GF-D8 (cell line): ENCODE measurements at regions not wholly inside any gene's neighbourhood (a gene's known extent, or its start where the extent isn't known, plus 50 kb on each side); places are given as distances from the start of the nearest gene placed in this dataset.
"Not testable (repeated sequence)": the region's sequence is repeated elsewhere in the genome, so short reads cannot be mapped to it uniquely, and the experiment has no call there.

Experiments
- DNase-seq: peaks from one replicate; lab custom pipeline; 2025; lab: John Stamatoyannopoulos, UW

DNA sequence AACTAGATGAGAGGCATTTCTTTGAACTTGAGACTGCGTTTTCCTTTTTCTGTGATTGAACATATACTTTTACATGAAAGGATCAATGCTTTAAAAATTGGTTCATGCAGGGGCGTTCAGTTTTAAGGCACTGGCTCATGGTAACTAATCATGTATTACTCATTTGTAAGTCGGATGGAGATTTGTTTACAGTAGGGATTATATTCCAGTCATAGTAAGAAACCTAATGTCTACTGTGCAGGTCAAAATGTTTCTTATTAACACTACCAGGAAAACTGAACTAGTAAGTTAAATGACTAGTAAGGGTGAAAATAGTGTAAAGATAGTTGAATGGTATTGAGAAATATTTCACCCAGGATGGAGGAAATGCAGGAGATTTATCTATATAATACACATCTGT lies 258.8 kb upstream of the GBE1 start:
- no peak for DNase-seq

DNA sequence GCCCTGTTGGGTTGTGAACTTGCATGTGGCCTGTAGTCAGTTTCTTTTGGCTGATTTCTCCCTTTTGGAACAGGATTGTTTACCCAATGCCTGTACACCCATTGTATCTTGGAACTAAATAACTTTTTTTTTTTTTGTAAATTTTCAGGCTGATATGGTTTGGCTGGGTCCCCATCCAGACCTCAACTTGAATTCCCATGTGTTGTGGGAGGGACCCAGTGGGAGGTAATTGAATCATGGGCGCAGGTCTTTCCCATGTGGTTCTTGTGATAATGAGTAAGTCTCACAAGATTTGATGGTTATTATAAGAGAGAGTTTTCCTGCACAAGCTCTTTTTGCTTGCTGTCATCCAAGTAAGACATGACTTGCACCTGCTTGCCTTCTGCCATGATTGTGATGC lies 253.8 kb upstream of the GBE1 start:
- no peak for DNase-seq

DNA sequence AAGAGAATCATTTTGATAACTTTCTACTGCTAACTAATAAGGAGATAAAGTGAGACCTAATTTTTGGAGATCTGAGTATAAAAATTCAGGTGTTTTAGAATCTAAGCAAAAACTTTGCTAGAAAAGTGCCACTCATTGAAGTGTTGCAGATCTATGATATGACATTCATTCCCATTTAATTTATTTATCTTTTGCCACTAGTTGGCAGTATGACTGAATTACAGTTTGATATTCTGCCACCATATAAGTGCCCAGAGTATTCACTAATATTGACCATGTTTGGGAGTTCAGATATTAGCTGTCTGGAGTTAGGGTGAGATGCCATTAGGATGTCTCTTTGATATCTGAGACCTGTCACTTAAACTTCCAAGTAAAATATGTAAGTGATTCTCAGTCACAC lies 251.3 kb upstream of the GBE1 start:
- no peak for DNase-seq

DNA sequence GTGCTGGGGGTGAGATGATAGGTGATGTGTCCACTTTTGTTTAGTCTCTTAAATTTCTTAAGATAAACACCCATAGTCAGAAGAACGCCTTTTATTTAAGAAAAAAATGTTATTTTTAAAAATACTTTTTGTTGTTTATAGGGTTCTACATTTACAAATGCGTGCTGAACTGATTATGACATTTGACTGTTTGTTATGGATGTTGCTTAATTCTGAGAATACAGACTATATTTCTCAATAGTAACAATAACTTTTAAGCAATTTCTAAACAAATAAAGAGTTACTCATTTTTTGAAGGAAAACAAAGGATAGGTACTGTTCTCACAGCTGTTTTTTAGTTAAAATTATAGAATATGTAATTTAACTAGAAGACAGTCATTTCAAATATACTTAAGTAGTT lies 249.9 kb upstream of the GBE1 start:
- no peak for DNase-seq

DNA sequence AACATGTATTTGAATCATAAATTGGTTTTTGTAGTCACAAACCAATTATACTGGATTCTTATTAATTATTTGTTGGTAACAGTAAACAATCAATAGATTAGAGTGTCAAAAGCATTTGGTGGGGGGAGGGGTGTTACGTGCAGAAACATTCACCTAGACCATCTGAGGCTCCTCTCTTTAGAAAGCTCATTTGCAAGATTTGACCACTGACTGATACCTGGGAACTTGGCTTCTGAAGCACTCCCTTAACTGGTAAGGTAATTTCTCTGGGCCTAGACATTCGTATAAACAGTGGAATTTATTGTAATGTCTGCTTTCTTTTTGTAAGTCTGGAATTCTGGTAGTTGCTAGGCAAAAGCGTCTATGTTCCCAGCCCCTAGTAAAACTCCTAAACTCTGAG lies 243.8 kb upstream of the GBE1 start:
- DNase-seq, result no peak

DNA sequence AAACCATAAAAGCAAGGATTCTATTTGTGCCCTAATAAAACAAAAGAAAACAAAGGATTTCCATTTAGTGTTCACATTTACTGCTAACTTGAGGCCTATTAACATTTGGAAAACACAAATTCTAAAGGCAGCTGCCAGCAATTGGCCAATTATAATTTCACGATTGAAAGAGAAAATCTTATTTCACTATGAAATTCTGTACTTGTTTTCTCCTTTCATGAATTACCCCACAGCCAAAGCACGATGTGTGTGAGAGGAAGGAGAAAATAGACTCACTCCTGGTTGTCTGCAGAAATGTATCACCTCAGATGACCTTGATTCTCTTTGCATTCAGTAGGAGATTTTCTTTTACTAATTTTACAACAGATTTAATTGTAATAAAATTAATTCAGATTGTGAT lies 242.8 kb upstream of the GBE1 start:
- no peak for DNase-seq

GRCh38 chr3:82002986-82003642 lies 241.7 kb upstream of the GBE1 start:
- DNase-seq, result no peak

DNA sequence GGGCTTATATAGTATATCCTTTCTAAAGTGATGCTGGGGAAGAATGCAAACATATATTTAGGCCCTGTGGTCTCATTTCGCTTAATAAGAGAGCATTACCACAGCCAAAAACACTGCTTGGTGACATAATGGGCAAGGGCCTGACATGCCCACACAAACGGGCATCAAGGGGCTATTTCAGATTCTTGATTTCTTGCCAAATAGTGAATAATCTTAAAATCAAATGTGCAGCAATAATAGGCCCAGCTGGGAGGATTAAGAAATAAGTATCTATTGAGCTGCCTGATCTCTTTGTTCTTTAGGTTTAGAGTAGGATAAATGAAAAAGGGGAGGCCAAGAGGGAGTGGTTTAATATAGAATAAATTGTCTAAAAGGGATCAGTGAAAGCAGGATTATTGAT lies 241.0 kb upstream of the GBE1 start:
- no peak for DNase-seq

GRCh38 chr3:82001276-82001923 lies 240.0 kb upstream of the GBE1 start:
- no peak for DNase-seq

- no peak for DNase-seq
Measured at GRCh38 chr3:82000773-82001172, 239.3 kb upstream of the GBE1 start.

GRCh38 chr3:82000350-82000749 lies 238.9 kb upstream of the GBE1 start:
- no peak for DNase-seq

GRCh38 chr3:81998907-81999306 lies 237.5 kb upstream of the GBE1 start:
- no peak for DNase-seq

GRCh38 chr3:81998139-81998755 lies 236.8 kb upstream of the GBE1 start:
- no peak for DNase-seq

GRCh38 chr3:81997390-81997789 lies 235.9 kb upstream of the GBE1 start:
- no peak for DNase-seq

DNA sequence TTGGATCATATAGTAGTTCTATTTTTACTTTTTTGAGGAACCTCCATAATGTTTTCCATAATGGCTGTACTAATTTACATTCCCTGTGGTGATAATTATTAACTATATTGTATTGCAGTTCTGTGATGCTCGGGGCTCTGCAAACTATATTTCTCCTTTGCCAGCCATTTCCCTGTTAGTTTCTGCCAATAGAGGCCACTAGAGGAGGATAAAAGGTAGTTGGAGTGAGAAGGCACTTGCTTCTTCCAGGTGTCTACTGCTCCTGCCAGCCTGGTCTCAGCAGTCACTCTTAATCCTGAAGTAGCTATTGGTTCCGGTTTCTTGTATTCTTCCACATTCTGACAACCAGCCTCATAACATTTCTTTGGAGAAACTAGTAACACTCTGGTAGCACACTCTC lies 233.9 kb upstream of the GBE1 start:
- no peak for DNase-seq

DNA sequence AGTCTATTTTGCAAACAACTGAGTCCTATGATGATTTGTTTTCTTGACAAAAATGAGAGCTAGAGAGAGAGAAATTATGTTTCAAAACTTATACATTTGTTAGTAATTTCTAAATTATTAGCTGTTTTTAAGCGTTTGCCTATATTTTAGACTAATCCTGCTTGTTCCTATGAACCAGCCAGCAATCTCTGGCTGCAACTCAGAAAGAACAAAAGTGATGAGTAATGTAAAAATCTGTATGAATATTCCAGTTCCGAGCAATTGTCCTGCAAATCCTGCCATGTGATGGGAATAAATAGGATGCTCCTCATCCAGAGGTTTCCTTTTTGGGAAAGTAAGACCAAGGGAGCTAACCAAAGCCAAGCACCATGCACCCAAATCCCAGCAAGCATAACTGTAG lies 228.3 kb upstream of the GBE1 start:
- DNase-seq, result no peak

GRCh38 chr3:81989274-81989673 lies 227.8 kb upstream of the GBE1 start:
- DNase-seq, result no peak

GRCh38 chr3:81987412-81987811 lies 226.0 kb upstream of the GBE1 start:
- DNase-seq, result not testable (repeated sequence)

GRCh38 chr3:81985996-81986723 lies 224.7 kb upstream of the GBE1 start:
- DNase-seq, result no peak

GRCh38 chr3:81983382-81983781 lies 221.9 kb upstream of the GBE1 start:
- no peak for DNase-seq

DNA sequence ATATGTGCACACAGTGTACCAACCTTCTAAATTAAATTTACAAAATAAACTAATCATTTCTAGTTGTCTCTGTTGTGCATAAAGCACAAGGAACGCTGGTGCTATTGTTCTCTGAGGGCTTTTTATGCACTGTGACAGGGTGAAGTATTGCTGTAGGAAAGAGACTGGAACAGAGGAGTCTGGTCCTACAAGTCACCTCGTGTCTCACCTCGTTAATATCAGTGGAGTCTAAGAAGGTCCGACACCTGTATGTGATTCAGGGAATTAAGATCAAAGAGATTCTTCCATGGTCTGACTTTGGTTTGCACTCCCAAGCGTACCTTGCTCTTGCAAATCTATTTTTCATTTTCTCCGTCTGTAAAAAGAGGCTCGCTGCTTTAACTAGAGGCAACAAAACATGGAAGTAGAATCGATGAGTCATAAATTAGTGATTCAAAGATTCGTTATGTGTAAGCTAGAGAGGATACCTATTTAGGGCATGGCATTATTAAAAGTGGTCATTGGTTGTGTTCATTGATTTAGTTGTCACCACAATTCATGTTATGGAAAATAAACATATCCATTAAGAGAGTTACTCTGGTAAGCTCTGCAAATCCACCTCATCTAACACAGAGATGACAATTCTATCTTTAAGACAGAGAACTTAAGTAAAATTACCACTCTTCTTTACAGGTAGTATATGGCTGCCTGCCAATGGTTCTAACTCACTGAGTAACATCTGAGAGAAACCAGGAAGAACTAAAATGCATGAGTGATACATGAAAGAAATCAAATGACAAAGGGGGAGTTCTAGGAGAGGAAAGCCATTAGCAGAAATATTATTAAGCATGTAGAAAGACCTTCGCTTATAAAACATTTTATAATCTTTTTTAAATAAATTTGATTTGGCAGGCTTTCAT lies 219.4 kb upstream of the GBE1 start:
- DNase-seq, result no peak

- no peak for DNase-seq
Measured at GRCh38 chr3:81974751-81975150, 213.3 kb upstream of the GBE1 start.
